ENCODE measurements at regions not wholly inside any gene's neighbourhood (a gene's known extent, or its start where the extent isn't known, plus 50 kb on each side); places are given as distances from the start of the nearest gene placed in this dataset.

DNA sequence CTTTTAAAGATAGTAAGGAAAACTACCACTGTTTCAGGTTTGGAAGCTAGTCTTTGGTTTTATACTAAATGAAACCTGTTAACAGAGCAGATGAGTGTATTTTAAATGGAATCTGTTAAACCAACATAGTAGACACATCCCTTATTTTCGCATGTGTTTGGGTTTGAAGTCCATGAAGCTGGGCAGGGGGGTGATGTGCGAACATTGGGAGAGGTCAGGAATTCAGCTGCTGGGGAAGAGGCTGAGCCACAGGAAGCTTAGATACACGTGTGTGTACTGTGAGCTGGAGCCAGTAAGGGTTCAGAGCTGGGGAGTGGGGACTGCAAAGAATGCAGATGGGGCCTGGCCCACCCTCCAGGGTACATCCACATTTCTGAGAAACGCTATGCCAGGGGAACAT lies 176.9 kb downstream of the VAPA start:
- no peak for TF ChIP-seq ZBTB7A (IDR thresholded peaks at IDR 0.05; ENCODE audit: low read depth)
- TF ChIP-seq FOXM1 (IDR thresholded peaks at IDR 0.05; ENCODE audit: borderline replicate concordance, low read depth): no peak
- TF ChIP-seq, protein P1, sequence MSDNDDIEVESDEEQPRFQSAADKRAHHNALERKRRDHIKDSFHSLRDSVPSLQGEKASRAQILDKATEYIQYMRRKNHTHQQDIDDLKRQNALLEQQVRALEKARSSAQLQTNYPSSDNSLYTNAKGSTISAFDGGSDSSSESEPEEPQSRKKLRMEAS (IDR thresholded peaks at IDR 0.05): no peak
- TF ChIP-seq CEBPB (IDR thresholded peaks at IDR 0.05): no peak

DNA sequence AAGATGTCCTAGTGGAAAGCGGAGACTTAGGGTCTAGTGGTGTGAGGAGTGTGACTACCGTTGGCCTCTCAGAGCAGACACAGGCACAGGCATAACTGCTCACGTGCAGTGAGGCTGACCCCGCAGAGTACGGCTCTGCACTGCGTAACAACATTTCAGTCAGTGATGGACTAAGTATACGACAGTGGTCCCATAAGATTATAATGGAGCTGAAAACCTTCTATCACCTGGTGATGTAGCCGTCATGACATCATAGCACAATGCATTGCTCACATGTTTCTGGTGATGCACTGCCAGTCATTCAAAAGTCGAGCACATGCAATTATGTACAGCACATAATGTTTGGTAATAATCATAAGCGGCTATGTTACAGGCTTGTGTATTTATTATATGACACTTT lies 179.6 kb downstream of the VAPA start:
- TF ChIP-seq, protein P1 (IDR thresholded peaks at IDR 0.05): no peak
- no peak for TF ChIP-seq FOXM1 (IDR thresholded peaks at IDR 0.05; ENCODE audit: borderline replicate concordance, low read depth)
- TF ChIP-seq CREB1 (IDR thresholded peaks at IDR 0.05; ENCODE audit: low read depth): no peak

DNA sequence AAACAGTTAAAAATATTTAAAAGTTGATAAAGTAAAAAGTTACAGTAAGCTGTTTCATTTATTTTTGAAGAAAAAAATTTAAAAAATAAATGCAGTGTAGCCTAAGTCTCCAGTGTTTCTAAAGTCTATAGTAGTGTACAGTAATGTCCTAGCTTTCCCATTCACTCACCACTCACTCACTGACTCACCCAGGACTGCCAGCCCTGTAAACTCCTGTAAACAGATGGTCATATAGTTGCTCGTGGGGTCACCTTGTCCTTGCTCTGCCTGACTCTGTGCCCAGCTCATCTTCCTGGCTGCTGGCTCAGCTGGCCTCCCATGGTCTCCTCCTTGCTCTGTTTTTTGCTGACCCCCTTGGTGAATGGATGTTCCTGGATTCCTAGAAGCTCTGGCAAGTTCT lies 180.3 kb downstream of the VAPA start:
- TF ChIP-seq EP300 (IDR thresholded peaks at IDR 0.05; ENCODE audit: borderline replicate concordance) (no peak), CREB1 (IDR thresholded peaks at IDR 0.05; ENCODE audit: low read depth) (no peak), TAF1 (IDR thresholded peaks at IDR 0.05; ENCODE audit: low read depth) (no peak), ZBTB7A (IDR thresholded peaks at IDR 0.05; ENCODE audit: low read depth) (no peak), CEBPB (IDR thresholded peaks at IDR 0.05) (no peak), YY1 (IDR thresholded peaks at IDR 0.05; ENCODE audit: low read depth) (no peak), TCF12 (IDR thresholded peaks at IDR 0.05; ENCODE audit: low read depth) (no peak), EGR1 (IDR thresholded peaks at IDR 0.05) (no peak), FOXM1 (IDR thresholded peaks at IDR 0.05; ENCODE audit: borderline replicate concordance, low read depth) (no peak), NFIC (IDR thresholded peaks at IDR 0.05) (no peak)
- TF ChIP-seq, protein P2, sequence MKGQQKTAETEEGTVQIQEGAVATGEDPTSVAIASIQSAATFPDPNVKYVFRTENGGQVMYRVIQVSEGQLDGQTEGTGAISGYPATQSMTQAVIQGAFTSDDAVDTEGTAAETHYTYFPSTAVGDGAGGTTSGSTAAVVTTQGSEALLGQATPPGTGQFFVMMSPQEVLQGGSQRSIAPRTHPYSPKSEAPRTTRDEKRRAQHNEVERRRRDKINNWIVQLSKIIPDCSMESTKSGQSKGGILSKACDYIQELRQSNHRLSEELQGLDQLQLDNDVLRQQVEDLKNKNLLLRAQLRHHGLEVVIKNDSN (IDR thresholded peaks at IDR 0.05): no peak
- TF ChIP-seq, protein P3, sequence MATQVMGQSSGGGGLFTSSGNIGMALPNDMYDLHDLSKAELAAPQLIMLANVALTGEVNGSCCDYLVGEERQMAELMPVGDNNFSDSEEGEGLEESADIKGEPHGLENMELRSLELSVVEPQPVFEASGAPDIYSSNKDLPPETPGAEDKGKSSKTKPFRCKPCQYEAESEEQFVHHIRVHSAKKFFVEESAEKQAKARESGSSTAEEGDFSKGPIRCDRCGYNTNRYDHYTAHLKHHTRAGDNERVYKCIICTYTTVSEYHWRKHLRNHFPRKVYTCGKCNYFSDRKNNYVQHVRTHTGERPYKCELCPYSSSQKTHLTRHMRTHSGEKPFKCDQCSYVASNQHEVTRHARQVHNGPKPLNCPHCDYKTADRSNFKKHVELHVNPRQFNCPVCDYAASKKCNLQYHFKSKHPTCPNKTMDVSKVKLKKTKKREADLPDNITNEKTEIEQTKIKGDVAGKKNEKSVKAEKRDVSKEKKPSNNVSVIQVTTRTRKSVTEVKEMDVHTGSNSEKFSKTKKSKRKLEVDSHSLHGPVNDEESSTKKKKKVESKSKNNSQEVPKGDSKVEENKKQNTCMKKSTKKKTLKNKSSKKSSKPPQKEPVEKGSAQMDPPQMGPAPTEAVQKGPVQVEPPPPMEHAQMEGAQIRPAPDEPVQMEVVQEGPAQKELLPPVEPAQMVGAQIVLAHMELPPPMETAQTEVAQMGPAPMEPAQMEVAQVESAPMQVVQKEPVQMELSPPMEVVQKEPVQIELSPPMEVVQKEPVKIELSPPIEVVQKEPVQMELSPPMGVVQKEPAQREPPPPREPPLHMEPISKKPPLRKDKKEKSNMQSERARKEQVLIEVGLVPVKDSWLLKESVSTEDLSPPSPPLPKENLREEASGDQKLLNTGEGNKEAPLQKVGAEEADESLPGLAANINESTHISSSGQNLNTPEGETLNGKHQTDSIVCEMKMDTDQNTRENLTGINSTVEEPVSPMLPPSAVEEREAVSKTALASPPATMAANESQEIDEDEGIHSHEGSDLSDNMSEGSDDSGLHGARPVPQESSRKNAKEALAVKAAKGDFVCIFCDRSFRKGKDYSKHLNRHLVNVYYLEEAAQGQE (IDR thresholded peaks at IDR 0.05; ENCODE audit: low read depth): no peak

DNA sequence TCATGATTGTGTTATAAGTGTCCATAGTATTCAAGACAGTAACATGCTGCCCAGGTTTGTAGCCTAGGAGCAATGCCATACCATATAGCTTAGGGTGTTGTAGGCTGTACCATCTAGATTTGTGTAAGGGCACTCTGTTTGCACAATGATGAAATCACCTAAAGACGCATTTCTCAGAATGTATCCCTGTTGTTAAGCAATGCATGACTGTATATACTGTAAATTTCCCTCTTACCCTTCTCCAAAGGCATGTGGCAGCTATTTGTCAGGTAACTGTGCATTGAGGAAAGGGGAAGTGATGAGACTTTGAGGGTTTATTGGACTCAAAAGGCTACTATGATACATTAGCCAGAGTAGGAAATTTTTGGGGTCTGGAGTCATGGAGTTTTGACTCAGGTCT lies 180.8 kb downstream of the VAPA start:
- TF ChIP-seq FOXM1 (IDR thresholded peaks at IDR 0.05; ENCODE audit: borderline replicate concordance, low read depth) (no peak), EP300 (IDR thresholded peaks at IDR 0.05; ENCODE audit: borderline replicate concordance) (no peak), ZBTB7A (IDR thresholded peaks at IDR 0.05; ENCODE audit: low read depth) (no peak), TAF1 (IDR thresholded peaks at IDR 0.05; ENCODE audit: low read depth) (no peak), TEAD4 (IDR thresholded peaks at IDR 0.05) (no peak), CREB1 (IDR thresholded peaks at IDR 0.05; ENCODE audit: low read depth) (no peak)
- TF ChIP-seq, protein P1 (IDR thresholded peaks at IDR 0.05): no peak
- TF ChIP-seq, protein P2 (IDR thresholded peaks at IDR 0.05): no peak
- TF ChIP-seq, protein P3 (IDR thresholded peaks at IDR 0.05; ENCODE audit: low read depth): no peak

DNA sequence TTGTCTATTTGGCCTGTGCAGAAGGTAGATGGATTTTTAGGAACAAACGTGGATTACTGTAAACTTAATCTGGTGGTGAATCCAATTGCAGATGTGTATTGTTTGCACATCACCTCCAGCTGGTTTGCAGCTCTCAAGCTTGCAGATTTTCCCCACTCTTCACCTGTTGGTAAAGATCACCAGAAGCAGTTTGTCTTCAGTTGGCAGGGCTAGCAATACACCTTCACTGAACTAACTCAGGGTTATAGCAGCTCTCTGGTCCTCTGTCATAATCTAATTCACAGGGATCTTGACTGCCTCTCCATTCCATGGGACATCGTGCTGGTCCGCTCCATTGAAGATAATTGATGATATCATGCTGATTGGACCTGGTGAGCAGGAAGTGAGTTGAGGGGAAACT lies 181.5 kb downstream of the VAPA start:
- TF ChIP-seq NFIC (IDR thresholded peaks at IDR 0.05): no peak
- no peak for TF ChIP-seq TEAD4 (IDR thresholded peaks at IDR 0.05)
- TF ChIP-seq EP300 (IDR thresholded peaks at IDR 0.05; ENCODE audit: borderline replicate concordance): no peak
- TF ChIP-seq, protein P3 (IDR thresholded peaks at IDR 0.05; ENCODE audit: low read depth): no peak
- TF ChIP-seq TAF1 (IDR thresholded peaks at IDR 0.05; ENCODE audit: low read depth): no peak
- no peak for TF ChIP-seq FOXM1 (IDR thresholded peaks at IDR 0.05; ENCODE audit: borderline replicate concordance, low read depth)
- no peak for TF ChIP-seq CEBPB (IDR thresholded peaks at IDR 0.05)
- no peak for TF ChIP-seq TCF12 (IDR thresholded peaks at IDR 0.05; ENCODE audit: low read depth)
- no peak for TF ChIP-seq CREB1 (IDR thresholded peaks at IDR 0.05; ENCODE audit: low read depth)
- no peak for TF ChIP-seq EGR1 (IDR thresholded peaks at IDR 0.05)
- TF ChIP-seq RAD21 (IDR thresholded peaks at IDR 0.05; ENCODE audit: low read depth): no peak
- TF ChIP-seq, protein P2 (IDR thresholded peaks at IDR 0.05): no peak

All from Ishikawa (cell line).